COLO668 (cell line): ENCODE measurements at regions not wholly inside any gene's neighbourhood (a gene's known extent, or its start where the extent isn't known, plus 50 kb on each side); places are given as distances from the start of the nearest gene placed in this dataset.

Source experiments
- DNase-seq: peaks from one replicate; lab custom pipeline; 2025; ENCODE audit not compliant: unreplicated experiment; lab: John Stamatoyannopoulos, UW

DNA sequence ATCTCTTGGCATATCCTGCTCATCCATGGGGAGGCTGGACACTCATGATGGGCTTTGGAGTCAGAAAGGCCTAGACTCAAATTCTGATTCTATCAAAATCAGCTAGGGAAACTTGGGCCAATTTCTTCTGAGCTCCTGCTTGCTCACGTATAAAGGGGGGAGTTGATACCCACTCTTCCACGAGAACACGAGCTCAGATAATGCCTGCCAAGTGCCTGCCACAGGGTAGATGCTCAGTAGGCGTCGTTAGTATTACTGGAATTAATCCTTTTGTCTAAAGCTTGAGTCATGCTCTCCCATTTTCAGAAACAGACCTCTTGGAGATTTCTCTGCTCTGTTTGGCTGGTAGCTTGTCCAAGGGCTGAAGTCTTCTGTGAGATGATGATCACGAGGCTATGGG, 238.3 kb upstream of the MVB12B start:
- DNase-seq = no peak

DNA sequence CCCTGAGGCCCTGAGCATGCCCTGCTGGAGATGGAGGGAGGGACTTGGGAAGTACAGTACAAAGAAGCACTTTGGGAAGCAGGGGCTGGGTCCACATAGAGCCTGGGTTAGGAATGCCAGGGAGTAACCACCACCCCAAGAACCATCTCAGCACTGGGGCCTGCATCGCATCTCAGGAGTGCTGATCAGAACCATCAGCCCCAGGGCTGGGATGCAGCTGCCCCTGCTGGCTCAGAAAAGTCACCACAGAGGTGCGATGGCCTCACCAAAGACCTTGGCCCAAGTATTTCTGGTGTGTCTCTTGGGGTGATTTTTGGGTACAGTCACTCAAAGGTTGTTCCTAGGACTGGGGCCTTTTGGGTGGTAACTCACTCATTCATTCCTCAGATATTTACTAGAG, 236.8 kb upstream of the MVB12B start:
- DNase-seq = no peak

DNA sequence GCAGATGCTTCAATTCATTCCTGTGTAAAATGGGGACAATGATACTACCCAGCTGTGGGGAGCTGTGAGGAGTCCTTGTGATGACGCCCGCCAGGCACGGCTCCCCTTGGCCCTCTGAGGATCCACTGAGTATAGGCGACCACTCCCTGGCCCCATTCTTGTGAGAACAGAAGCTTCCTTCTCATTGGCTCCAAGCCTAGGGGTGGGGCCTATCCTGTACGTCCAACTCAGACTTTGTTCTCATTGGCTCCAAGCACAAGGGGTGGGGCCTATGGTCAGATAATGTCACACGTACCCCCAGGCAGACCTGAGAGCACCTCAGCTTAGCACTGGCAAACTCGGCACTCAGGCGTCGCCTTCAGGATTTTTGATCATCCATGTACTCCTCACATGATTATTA, 232.9 kb upstream of the MVB12B start:
- DNase-seq = no peak

DNA sequence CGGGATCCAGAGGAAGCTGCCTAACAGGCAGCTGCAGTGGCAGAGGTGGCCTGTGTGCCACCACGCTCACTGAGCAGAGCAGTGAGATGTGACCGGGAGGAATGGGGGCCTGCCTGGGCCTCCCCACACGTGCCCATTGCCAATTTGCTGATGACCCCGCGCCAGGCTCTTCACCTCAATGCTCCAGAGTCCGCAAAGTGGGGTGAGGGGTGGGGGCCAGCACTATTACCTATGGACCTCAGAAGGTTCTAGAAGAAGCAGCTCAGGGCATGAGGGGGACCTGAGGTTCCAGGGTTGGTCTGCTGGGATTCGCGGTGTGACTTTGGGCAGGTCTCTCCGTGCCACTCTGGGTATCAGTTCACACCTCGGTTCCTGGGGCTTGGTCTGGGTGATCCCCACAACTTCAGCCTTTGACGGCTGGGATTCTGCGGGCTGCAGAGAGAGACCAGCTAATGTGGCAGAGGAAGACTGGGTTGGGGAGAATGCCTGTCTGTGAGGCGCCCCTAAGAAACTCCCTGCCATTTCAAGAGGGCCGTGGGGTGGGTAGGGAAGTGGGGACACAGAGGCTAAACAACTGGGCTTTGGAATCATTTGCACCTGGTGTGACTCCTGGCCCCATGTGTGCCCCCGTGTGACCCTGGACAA, 231.0 kb upstream of the MVB12B start:
- DNase-seq = no peak

DNA sequence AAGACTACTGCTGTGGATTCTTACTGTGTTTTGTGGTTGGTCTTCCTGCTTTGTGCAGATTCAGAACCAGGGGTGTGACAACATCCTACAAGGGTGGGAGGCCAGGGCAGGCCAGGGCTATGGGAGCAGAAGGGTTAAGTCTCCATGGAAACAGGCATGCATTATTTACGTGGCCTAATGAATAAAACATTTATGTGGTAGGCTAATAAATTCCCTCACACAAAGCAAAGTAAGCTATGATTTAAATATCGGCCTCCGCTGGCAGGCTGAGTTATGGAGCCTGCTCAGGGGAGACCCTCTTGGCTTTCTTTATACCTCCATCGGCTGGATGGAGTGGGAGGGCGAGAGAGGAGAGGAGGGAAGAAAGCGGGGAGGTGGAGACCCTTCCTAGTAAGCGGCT, 230.3 kb upstream of the MVB12B start:
- no peak for DNase-seq

DNA sequence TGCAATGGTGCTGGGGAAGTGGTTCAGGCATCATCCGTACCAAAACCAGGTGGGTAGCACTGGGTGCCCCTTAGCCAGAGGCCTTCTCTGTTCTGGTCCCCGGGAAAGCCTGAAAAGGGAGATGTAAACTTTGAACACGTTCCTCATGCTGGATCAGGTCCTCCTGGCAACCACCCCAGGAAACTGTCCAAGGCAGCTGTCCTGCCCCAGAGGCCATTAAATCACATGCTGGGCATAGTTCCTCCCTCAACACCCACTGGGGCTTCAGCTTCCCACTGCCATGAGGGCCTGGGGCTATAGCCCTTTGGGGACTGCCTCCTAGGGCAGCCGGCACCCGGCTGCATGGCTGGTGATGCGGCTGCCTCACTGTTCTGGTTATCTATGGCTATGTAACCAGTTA, 228.9 kb upstream of the MVB12B start:
- no peak for DNase-seq

DNA sequence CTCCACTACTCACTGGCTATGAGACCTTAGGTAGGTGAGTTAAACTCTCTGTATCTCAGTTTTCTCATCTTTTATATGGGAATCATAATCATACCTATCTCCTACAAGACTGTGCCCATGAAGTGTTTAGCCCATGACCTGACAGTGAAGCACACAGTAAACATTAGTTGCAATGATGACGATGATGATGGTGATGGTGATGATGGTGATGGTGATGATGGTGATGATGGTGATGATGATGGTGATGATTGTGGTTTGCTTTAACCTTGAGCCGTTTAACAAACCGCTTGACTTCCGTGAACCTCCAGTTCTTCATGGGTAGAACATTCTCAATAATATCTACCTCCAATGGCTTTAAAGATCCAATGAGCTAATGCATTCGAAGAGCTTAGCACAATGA, 220.2 kb upstream of the MVB12B start:
- no peak for DNase-seq

DNA sequence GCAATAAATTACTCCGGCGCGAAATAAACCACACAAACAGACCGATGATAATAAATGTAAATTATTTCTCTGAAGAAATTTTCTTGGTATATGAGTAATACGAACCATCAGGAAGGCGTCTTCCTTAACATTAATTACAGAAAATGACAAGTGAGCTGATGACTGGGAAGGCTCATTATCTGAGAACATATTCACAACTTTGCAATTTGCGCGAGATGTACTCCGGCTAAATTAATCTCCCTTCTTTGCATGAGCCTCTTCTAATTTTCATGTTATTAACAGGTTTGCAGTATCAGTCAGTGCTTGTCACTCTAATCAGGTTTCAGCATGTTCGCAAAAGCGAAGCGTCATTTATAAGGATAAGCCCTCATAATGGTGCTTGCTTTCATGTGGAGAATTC, 218.9 kb upstream of the MVB12B start:
- no peak for DNase-seq

DNA sequence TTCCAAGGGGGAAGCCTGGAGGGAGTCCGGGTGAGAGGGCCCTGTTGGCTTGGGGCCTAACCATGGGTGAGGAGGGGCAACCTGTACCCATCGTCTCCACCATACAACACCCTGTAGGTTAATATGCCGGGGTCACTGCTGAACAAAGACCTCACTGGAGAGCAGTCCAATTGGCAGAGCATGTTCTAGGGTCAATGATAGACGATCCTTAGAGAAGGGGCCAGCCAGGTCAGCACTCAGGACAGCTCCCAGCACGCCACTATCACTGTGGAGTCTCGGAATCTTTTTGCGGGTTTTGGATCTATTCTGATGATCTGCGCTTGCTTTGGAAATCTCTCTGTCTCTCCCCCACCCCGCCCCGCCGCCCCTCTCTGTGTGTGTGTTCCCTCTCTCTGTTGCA, 218.4 kb upstream of the MVB12B start:
- no peak for DNase-seq

DNA sequence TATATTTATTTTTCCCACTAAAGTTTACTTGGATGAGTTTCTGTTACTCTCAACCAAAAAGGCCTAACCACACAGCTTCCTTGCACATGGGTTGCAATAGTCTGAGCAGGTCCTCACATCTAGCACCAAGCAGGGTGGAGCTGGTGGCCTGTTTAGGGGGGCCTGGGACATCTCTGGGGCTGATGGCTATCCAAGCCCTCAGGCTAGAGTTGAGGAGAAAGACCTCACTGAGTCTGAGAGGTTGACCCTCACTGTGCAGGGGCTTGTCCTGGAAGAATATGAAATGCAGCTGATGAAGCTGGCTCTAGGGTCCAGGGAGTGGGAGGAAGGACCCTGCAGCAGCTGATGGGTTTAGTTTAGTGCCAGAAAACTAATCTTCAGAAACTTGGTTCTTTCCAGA, 217.1 kb upstream of the MVB12B start:
- DNase-seq = no peak

DNA sequence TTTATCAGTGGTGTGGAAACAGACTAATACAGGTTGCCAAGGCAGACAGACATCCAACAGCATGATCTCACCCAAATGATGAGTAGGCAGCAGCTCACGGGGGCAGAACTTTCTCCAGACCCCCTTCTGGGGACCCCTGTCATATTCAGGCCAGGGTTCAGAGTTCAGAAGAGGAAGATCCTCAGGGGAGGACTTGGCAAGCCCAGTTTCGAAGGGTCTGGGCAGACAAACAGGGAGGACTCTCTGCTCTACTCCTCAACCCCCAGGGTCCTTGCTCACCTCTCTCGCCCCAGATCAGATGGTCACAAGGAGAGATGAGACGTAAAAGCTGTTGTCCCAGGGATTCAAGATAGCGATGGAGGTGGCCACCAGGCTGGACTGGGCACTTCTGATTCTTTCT, 215.1 kb upstream of the MVB12B start:
- DNase-seq = no peak

DNA sequence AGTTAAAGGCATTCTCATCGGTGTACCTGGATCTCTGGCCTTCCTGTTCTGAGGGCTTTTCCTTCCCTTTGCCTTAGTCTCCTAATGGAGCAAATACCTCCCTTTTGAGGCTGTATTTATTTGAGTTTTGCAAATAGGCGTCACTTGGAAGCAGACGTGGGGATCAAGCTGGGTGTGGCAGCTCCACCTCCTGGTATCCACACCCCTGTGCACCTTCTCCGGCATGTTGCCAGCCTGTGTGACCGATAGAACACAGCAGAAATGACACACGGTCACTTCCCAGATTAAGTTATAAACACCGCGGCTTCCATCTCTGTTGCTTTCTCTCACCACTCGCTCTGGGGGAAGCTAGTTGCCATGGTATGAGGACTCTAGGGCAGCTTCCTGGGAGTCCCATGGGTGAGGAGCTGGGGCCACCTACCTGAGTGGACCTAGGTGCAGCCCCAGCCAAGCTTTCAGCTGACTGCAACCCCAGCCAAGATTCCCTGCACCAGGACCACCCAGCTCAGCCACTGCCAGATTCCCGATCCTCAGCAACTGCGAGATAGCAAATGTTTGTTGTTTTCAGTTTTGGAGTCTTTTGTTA, 214.4 kb upstream of the MVB12B start:
- no peak for DNase-seq

DNA sequence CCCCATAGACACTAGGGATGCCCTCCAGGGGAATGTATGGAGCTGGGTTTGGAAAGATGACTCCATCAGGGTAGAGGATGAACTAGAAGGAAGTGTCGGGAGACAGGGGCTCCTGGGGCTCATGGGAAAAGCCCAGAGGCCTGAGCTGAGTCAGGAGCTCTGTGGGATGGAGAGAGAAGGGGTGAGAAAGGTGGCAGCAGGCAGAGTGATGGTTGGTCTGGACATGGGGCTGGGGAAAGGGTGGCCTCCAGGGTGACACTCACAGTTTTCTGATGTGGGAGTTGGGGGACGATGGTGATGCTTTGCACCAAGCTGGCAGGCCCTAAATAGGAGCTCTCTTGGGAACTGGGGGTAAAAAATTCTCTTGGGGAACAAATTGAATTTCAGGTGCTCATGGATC, 213.5 kb upstream of the MVB12B start:
- no peak for DNase-seq

DNA sequence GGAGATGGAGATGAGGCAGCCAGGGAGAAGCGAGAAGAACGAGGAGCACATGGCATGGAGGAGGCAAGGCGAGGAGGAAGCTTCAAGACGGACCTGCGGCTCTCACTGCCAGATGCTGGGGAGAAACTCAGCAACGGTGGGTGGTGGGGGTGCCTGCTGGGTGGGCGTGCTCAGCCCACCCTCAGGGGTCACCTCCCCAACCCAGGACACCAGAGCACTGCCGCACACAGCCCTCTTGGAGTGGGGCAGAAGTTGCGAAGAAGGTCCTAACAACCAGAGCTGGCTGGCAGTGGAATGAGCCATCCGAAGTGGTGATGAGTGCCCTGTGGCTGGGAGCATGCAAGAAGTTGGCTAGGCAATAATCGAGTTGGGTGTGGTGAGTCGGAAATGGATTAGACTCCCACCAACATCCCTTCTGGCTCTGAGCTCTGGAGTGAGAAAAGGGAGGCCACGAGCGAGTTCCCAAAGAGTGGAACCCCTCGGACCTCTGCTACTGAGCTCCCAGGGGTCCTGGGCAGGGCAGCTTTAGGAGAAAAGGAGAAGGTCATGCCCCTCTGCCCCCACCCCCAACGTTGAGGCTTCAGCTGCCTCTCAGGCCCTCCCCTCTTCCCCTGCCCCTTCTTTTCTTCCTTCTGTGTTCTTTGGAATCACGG, 212.7 kb upstream of the MVB12B start:
- DNase-seq = no peak

DNA sequence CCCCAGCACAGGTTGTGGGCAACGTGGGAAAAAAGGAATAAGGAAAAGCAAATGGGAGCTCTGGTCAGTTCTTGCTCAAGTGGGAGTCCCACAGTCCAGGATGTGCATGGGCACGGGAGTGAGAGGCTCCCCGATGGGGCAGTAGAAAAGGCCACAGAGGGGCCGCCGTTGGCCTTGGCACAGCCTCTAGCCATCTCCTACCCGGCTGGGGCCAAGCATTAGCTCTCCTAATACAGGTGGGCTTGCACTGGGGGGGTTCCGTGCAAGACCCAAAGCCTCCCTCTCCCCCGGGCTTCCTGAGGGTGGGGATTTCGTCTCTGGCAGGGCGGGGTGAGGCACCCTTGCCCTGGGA, 212.2 kb upstream of the MVB12B start:
- no peak for DNase-seq

DNA sequence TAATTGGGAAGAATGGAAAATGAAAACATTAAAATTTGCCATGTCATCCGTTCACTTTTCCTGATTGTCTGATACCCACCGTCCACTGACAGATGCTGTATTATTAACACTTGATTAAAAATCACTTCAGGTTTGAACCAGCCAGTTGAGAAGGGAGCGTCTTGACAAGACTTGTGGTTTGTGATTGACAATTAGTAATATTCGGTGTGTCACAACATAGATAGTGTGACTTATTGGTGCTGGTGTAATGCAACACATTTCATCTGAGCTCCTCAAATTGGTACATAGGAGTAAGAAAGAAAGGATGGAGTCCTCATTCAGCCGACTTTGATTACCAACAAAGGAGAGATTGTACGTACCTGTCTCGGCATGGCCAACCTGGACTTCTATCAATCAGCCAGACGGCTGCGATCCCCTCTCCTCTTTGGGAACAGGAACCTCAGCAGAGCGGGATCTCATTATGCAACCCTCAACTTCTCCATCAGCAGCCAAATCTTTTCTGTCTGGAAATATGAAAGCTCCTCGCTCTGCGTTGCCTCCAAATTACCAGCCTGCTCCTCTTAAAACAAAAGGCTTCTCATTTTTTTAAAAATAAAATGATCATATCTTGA, 211.7 kb upstream of the MVB12B start:
- DNase-seq = no peak

DNA sequence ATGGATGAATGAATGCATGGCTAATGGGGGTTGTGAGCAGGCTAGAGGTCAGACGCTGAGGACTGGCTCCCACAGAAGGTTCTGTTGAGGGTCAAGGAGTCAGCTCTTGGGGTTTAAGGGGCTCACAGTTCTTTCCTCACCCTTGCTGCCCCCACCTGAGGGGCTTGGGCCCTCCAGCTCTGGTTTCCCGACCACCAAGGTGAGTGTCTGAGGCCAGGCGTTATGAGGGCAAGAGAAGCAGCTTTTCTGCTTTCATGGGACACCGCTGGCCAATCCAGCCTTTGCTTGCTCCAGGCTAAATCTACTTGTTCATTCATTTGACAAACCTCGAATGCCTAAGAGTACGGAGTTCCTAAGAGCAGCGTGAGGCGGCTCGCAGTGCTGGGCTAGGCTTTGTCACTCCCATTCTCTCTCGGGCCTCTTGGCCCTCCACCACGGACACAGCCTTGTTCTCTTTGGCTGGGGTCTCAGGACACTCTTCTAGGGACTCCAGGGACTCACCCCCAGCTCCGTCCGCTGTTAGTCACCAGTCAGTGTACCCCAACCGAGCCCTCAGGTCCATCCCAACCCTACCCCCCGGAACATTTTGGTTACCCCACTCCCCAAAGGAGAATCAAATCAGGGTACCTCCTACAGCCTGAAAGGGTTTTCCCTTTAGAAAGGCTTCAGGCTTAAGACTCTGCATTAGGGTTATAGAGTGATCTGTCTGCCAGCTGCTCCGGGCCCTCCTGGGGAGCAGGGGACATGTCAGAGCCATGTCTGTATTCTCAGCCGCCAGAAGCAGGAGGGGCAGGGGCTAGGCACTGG, 210.1 kb upstream of the MVB12B start:
- no peak for DNase-seq

DNA sequence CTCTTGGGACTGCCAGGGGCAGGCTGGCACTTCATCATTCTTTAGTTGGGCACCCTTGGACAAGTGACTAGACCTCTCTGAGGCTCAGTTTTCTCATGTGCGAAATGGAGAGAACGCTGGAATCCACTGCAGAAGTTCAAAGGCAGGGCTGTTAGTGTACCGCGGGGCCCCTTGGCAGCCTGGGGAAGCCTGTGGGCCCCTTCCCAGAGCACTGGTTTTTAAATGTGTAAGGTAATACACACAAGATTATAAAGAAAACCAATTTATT, 209.5 kb upstream of the MVB12B start:
- no peak for DNase-seq

DNA sequence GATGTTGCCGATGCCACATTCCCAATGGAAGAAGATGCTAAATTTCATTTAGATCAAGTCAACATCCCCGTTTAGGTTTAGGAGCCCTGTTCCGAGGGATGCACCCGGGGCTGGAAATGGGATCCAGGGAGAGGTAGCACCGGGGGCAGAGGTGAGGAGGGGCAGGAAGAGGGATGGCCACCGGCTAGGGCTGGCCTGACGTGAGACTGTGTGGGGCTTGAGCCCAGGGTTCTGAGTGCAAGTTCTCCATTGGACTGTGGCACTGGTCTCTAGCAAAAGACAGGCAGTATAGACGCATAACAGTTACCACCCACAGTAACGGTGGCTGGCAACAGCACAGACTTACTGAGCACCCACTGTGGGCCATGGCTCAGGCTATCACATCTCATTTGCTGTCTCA, 209.0 kb upstream of the MVB12B start:
- DNase-seq = no peak

DNA sequence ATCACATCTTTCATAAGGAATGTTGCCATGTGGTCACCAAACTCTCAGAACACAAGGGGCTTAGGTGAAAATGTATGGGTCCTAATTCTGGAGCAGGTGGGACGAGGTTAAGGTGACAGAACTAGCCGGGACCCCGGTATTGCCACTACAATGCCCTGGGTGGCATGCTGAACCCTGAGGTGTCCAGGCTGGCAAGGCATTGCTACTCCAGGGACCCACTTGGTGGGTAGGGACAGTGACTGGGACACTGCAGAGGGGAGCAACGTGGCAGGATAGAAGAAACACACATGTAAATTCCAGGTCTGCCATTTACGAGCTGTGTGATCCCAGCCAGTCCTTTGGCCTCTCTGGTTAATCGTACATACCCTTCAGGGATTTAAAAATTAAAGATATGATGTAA, 206.9 kb upstream of the MVB12B start:
- no peak for DNase-seq

DNA sequence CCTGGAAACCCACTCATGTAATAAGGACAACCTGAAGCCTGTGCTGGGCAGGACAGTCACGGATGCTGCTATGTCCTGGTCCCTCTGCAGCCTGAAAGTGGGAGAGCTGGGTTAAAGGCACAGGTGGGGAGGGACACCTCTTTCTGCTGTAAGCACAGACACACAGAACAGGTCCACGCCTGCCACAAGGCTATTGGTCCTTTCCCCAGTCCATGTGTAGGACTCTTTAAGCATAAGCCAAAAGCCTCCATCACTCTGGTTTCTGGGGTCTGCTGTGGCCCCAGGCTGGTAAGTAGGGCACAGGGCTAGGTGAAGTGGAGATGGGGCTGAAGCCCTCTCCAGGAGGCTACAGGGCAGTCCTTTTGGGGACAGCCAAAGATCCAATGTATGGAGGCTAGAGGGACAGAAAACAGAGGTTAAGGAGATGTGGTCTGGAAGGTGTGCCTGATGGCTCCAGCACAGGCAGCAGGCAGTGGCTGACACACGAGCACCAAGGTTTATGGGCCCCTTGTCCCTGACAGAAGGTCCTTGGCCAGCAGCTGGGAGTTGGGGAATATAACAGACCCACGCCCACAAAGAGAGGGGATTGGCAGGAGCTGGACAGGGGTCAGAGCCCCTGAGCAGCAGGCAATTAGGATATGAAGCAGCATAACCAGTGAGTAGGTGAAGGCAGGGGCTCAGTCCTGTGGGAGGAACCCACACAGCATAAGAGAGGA, 203.6 kb upstream of the MVB12B start:
- no peak for DNase-seq
